ENCODE measurements at regions not wholly inside any gene's neighbourhood (a gene's known extent, or its start where the extent isn't known, plus 50 kb on each side); places are given as distances from the start of the nearest gene placed in this dataset.

GRCh38 chrY:8342173-8342572 is 995.1 kb upstream of the TSPY4 start:
- TF ChIP-seq POLR2AphosphoS5 (IDR thresholded peaks at IDR 0.05) (no peak), CTCF (IDR thresholded peaks at IDR 0.05 in 8 of 11, conservative IDR thresholded peaks at IDR 0.05 in 3 of 11) (no peak)

Data from spleen (tissue), 7 donors.